NB4 (cell line): ENCODE measurements at regions not wholly inside any gene's neighbourhood (a gene's known extent, or its start where the extent isn't known, plus 50 kb on each side); places are given as distances from the start of the nearest gene placed in this dataset.
"Not testable (repeated sequence)": the region's sequence is repeated elsewhere in the genome, so short reads cannot be mapped to it uniquely, and the experiment has no call there.

Source experiments
- CTCF ChIP-seq: IDR thresholded peaks from one replicate; pipeline ENCODE4 v1.5.1; 2012; ENCODE audit warnings: low read depth, low read length
- MYC ChIP-seq: IDR thresholded peaks from 2 replicates; pipeline ENCODE4 v1.6.1; 2011; ENCODE audit warnings: low read depth, low read length
- POLR2A ChIP-seq: IDR thresholded peaks from 2 replicates; pipeline ENCODE4 v1.6.1; 2011; ENCODE audit warnings: mild to moderate bottlenecking; ENCODE audit not compliant: insufficient read length; ENCODE audit errors: extremely low read depth
- TF ChIP-seq, protein P1 (sequence below): IDR thresholded peaks from 2 replicates; pipeline ENCODE4 v1.6.1; 2011; ENCODE audit warnings: low read depth, low read length

- TF ChIP-seq CTCF, POLR2A, MYC: not testable (repeated sequence)
- TF ChIP-seq, protein P1, sequence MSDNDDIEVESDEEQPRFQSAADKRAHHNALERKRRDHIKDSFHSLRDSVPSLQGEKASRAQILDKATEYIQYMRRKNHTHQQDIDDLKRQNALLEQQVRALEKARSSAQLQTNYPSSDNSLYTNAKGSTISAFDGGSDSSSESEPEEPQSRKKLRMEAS = not testable (repeated sequence)
Observed at GRCh38 chr2:97405172-97405737, 184.4 kb downstream of the ANKRD36B start.
